GM12872 (cell line): ENCODE measurements at regions not wholly inside any gene's neighbourhood (a gene's known extent, or its start where the extent isn't known, plus 50 kb on each side); places are given as distances from the start of the nearest gene placed in this dataset.

Experiments
- CTCF ChIP-seq: IDR thresholded peaks from 3 replicates; pipeline ENCODE4 v1.5.1; 2011; ENCODE audit warnings: low read depth, mild to moderate bottlenecking, low read length, moderate library complexity; ENCODE audit not compliant: insufficient read depth

DNA sequence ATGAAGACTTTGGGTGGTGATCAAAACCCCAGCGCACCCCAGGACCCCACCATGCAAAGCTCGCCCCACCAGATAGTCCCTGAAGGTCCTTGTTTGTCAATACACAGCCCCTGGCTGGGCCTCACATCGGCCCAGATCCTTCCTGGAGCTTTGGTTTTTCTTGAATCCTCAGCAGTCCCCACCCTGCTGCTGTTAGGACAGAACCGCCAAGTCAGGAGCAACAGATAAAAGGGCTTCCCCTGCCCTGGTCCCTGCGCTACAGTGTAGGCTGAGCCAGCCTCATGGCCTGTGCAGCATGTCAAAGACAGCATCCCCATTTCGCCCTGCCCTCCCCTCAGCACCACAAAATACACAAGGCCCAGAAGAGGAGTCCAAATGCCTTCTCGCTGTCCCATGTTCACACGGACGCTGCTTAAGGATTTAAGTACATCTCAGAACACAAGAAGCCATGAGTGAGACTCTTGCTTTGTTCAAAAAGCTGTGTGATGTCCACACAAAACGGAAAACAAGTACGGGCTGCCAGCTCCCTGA, 65.7 kb downstream of the PSMG1 start:
- no peak for TF ChIP-seq CTCF

GRCh38 chr21:39116761-39117439, 66.4 kb downstream of the PSMG1 start:
- no peak for TF ChIP-seq CTCF

DNA sequence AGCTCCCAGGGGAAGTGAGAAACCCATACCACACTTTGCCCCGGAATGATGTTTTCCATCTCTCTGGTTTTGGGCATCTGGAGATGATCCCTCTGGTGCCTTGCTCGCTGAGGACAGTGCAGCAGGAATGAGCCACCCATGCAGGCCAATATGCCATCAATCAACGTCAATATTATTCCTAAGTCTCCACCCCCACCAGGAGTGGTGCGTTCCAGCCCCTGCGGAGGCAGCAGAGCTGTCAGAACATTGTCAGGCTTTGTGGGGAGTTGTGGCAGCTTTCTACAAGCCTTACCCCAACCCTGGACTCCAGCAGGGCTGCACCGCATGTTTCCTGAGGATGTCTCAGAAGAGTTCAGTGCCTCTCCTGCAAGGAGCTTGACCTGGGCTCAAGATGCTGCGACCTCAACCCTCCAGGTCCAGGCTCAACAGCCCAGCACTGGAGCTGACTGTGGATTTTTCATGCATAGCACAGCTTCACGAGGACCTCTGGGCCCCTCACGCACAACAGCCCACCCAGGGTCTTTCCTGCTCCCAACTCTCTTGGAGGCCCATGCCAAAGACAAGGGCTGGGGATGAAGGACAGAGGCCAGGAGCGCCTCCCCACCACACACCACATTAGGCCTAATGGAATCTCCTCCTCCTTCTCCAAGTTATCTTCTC, 67.5 kb downstream of the PSMG1 start:
- no peak for TF ChIP-seq CTCF

- TF ChIP-seq CTCF, result no peak
Observed at GRCh38 chr21:39114871-39115575, 68.2 kb downstream of the PSMG1 start.

DNA sequence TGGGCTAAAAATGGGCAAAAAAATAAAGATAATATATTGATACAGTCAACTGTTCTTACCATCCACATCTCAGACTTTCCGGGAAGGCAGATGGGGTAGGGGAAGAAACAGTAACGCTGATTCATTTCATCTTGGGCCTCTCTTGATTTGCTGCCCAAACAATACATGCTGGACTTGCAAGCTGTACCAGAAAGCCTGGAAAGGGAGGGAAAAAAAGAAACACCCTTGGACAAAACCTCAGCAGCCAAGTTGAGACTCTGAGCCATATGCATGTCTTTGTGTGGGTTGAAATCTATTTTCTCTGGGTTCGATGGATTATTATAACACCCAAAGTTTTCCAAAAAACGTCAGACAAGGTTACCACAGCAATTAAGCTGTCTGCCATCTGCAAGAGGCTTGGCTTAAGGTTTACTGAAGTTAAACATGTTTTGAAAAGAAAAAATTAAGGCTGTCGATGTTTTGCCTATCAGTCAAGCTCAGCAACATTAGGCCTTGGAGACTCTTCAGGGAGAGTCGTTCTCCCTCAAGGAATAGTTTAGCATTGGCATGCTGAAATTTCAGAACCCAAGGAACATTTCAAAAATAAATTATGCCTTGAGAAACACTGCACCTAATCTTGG, 71.2 kb downstream of the PSMG1 start:
- no peak for TF ChIP-seq CTCF

DNA sequence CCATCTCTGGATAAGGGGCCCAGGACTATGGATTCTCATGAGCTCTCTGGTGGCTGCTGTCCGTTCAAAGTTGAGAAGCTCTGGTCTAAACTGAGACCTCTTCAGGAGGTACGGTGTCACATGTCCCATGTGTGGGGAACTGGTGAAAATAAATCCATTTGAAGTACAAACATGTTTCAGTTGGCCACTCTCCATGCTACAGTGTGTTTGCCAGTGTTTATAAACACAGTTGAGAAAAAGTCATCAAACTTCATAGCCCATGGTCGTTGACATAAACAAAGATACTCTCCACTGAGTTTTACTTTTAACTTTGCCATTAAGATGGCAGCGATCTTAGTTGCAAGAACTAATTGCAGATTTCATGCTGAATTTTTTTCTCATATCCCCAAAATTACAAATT, 72.8 kb downstream of the PSMG1 start:
- TF ChIP-seq CTCF, result no peak
